Epithelial cell of proximal tubule (primary cell): ENCODE measurements at regions not wholly inside any gene's neighbourhood (a gene's known extent, or its start where the extent isn't known, plus 50 kb on each side); places are given as distances from the start of the nearest gene placed in this dataset.

ENCODE experiments used
- DNase-seq: peaks from one replicate; pipeline ENCODE4 v3.0.0-alpha.2; 2011; ENCODE audit warnings: low read depth
- H3K4me3 ChIP-seq: 2 replicates; pipeline ENCODE4 v1.5.1; 2011; ENCODE audit warnings: low read depth, mild to moderate bottlenecking, low read length
- CTCF ChIP-seq: conservative IDR thresholded peaks from 2 replicates; pipeline ENCODE4 v1.5.1; 2012; ENCODE audit warnings: low read depth, mild to moderate bottlenecking, low read length

DNA sequence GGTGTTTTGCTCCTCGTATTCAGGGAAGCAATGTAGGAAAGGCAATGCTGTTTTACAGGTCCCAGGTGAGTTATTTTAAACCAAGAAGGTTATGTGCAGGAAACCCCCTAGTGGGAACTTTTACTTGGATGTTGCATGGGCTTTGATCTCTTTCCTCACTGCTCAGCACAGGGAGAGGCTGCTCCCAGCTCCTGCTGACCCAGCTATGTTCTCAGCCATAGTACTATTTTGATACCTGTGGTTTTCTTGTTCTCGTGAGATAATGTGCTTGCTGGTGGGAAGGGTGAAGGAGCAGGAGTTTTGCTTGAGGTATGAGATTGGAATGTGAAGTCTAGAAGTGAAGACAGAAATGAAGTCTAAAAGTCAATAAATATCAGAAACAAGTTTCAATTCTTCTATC lies 265.6 kb upstream of the FBXL7 start:
- no peak for TF ChIP-seq CTCF
- no peak for DNase-seq
- no peak overlapping the region for H3K4me3 ChIP-seq

GRCh38 chr5:15233566-15233965 lies 266.4 kb upstream of the FBXL7 start:
- DNase-seq, result no peak
- no peak for TF ChIP-seq CTCF
- H3K4me3 ChIP-seq, result no peak overlapping the region

GRCh38 chr5:15222156-15222555 lies 277.8 kb upstream of the FBXL7 start:
- no peak for DNase-seq
- H3K4me3 ChIP-seq, result no peak overlapping the region
- no peak for TF ChIP-seq CTCF

GRCh38 chr5:15220642-15221173 lies 279.3 kb upstream of the FBXL7 start:
- no peak overlapping the region for H3K4me3 ChIP-seq
- DNase-seq, result no peak
- no peak for TF ChIP-seq CTCF

- no peak for TF ChIP-seq CTCF
- H3K4me3 ChIP-seq, result no peak overlapping the region
- no peak for DNase-seq
These were observed 284.9 kb upstream of the FBXL7 start for GRCh38 chr5:15215056-15215455.

DNA sequence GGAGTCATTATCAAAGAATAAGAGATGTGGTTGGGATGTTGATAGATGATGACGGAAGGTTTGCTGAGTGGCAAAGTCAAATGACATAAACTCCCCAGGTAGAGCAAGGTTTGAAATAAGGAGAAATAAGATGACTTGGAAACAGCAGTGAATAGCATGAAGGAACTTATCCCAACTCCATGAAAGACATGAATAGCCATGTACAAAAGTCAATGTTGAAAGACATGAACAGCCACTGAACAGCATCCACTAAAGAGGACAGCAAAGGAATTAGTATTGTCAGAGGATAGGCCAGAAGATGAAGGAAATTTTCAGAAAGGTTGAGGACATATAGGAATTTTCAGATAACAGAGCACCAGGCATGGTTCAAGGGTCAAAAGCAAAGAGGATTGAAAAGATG lies 286.0 kb upstream of the FBXL7 start:
- DNase-seq, result no peak
- no peak overlapping the region for H3K4me3 ChIP-seq
- no peak for TF ChIP-seq CTCF

- TF ChIP-seq CTCF, result no peak
- H3K4me3 ChIP-seq, result no peak overlapping the region
- DNase-seq, result no peak
These were observed 290.8 kb upstream of the FBXL7 start for GRCh38 chr5:15209053-15209762.
